ENCODE measurements at regions not wholly inside any gene's neighbourhood (a gene's known extent, or its start where the extent isn't known, plus 50 kb on each side); places are given as distances from the start of the nearest gene placed in this dataset.

- DNase-seq, result no peak
Observed at GRCh38 chr1:110816945-110817344, 56.0 kb upstream of the CD53 start.

GRCh38 chr1:110811529-110811928, 61.4 kb upstream of the CD53 start:
- DNase-seq, result no peak

- no peak for DNase-seq
Observed at GRCh38 chr1:110800079-110800478, 72.9 kb upstream of the CD53 start.

GRCh38 chr1:110798691-110799256, 74.2 kb upstream of the CD53 start:
- DNase-seq, result no peak

GRCh38 chr1:110788673-110789072, 84.3 kb upstream of the CD53 start:
- DNase-seq, result no peak

GRCh38 chr1:110787328-110788071, 85.4 kb upstream of the CD53 start:
- peak; percentile 62 for DNase-seq

GRCh38 chr1:110786802-110787327, 86.1 kb upstream of the CD53 start:
- DNase-seq, result no peak

GRCh38 chr1:110785612-110786011, 87.3 kb upstream of the CD53 start:
- no peak for DNase-seq

GRCh38 chr1:110785055-110785454, 87.9 kb upstream of the CD53 start:
- DNase-seq, result no peak

- peak; percentile 65 for DNase-seq
Observed at GRCh38 chr1:110783292-110783918, 89.5 kb upstream of the CD53 start.

GRCh38 chr1:110781525-110781924, 91.4 kb upstream of the CD53 start:
- no peak for DNase-seq

- DNase-seq, result peak; percentile 79
Observed at GRCh38 chr1:110780600-110781484, 92.1 kb upstream of the CD53 start.

GRCh38 chr1:110779636-110780035, 93.3 kb upstream of the CD53 start:
- no peak for DNase-seq

GRCh38 chr1:110778821-110779220, 94.1 kb upstream of the CD53 start:
- no peak for DNase-seq

GRCh38 chr1:110777228-110777627, 95.7 kb upstream of the CD53 start:
- no peak for DNase-seq

GRCh38 chr1:110774398-110774797, 98.5 kb upstream of the CD53 start:
- DNase-seq, result no peak

GRCh38 chr1:110773813-110774212, 99.1 kb upstream of the KCNA3 start:
- DNase-seq, result no peak

GRCh38 chr1:110771245-110772022, 96.7 kb upstream of the KCNA3 start:
- no peak for DNase-seq

GRCh38 chr1:110770832-110771231, 96.1 kb upstream of the KCNA3 start:
- DNase-seq, result no peak

- no peak for DNase-seq
Observed at GRCh38 chr1:110768605-110769004, 93.9 kb upstream of the KCNA3 start.

- DNase-seq, result no peak
Observed at GRCh38 chr1:110766336-110766647, 91.6 kb upstream of the KCNA3 start.

GRCh38 chr1:110765640-110766335, 91.0 kb upstream of the KCNA3 start:
- DNase-seq, result peak; percentile 74

All from CD4-positive, alpha-beta T cell treated with Interleukin-17A for 4 hours (primary cell).